PC-3 (cell line): ENCODE measurements at regions not wholly inside any gene's neighbourhood (a gene's known extent, or its start where the extent isn't known, plus 50 kb on each side); places are given as distances from the start of the nearest gene placed in this dataset.
"Not testable (repeated sequence)": the region's sequence is repeated elsewhere in the genome, so short reads cannot be mapped to it uniquely, and the experiment has no call there.

Experiments
- ATAC-seq: fragments of 200-7000 bp; cut with Tn5 transposase; 2 replicates; pipeline ENCODE4 v1.9.1; 2020; ENCODE audit warnings: mild to moderate bottlenecking, moderate library complexity
- BruUV-seq: library from RNA; stranded (reverse); fragments of 400-500 nt; replicated peaks from 2 replicates; lab custom pipeline; 2021; lab: Mats Ljungman, UMichigan
- CTCF ChIA-PET: fragments of 300-600 bp; sonication (Branson Sonifier 250); formaldehyde crosslinking; loops from one replicate; lab custom pipeline; 2022; ENCODE audit warnings: antibody characterized with exemption; lab: Charles Lee
- POLR2A ChIA-PET: fragments of 300-600 bp; sonication (Branson Sonifier 250); formaldehyde crosslinking; loops from one replicate; lab custom pipeline; 2022; ENCODE audit warnings: antibody characterized with exemption; ENCODE audit not compliant: unreplicated experiment; lab: Charles Lee
- DNase-seq: peaks from one replicate; pipeline ENCODE4 v3.0.0-alpha.2; 2015
- H2AFZ ChIP-seq: fragments of 300-600 bp; sonication (generic); 2 replicates; pipeline ENCODE4 v1.6.0; 2016; ENCODE audit warnings: antibody characterized with exemption, low read length
- H3F3A ChIP-seq: fragments of 300-600 bp; sonication (generic); one replicate; pipeline ENCODE4 v1.6.0; 2017; ENCODE audit warnings: antibody characterized with exemption, low read length, control low read depth, mild to moderate bottlenecking; ENCODE audit not compliant: unreplicated experiment
- H3K27ac ChIP-seq: fragments of 300-600 bp; sonication (generic); 2 replicates; pipeline ENCODE4 v1.5.1; 2016; ENCODE audit warnings: mild to moderate bottlenecking, low read length
- H3K27me3 ChIP-seq: fragments of 300-600 bp; sonication (generic); 2 replicates; pipeline ENCODE4 v1.6.1; 2016; ENCODE audit warnings: low read length, mixed read lengths
- H3K36me3 ChIP-seq: fragments of 300-600 bp; sonication (generic); 2 replicates; pipeline ENCODE4 v1.6.1; 2016; ENCODE audit warnings: low read depth, mixed run types, low read length, mixed read lengths
- H3K4me1 ChIP-seq: fragments of 300-600 bp; sonication (generic); 2 replicates; pipeline ENCODE4 v1.5.1; 2016; ENCODE audit warnings: low read length; ENCODE audit not compliant: insufficient read depth
- H3K4me2 ChIP-seq: fragments of 300-600 bp; sonication (generic); 2 replicates; pipeline ENCODE4 v1.6.0; 2016; ENCODE audit warnings: low read length
- H3K4me3 ChIP-seq: fragments of 300-600 bp; sonication (generic); 2 replicates; pipeline ENCODE4 v1.5.1; 2016; ENCODE audit warnings: mild to moderate bottlenecking, low read length, mixed read lengths
- H3K79me2 ChIP-seq: fragments of 300-600 bp; sonication (generic); 2 replicates; pipeline ENCODE4 v1.6.1; 2017; ENCODE audit warnings: low read length, mixed read lengths
- H3K9ac ChIP-seq: fragments of 300-600 bp; sonication (generic); 2 replicates; pipeline ENCODE4 v1.6.0; 2016; ENCODE audit warnings: mild to moderate bottlenecking, low read length
- H3K9me2 ChIP-seq: fragments of 300-600 bp; sonication (generic); replicated peaks from 2 replicates; pipeline ENCODE4 v1.6.1; 2016; ENCODE audit warnings: mixed run types, low read length, mixed read lengths
- H3K9me3 ChIP-seq: fragments of 300-600 bp; sonication (generic); 2 replicates; pipeline ENCODE4 v1.6.1; 2016; ENCODE audit warnings: low read length, mixed read lengths
- H4K20me1 ChIP-seq: fragments of 300-600 bp; sonication (generic); 2 replicates; pipeline ENCODE4 v1.6.1; 2016; ENCODE audit warnings: low read length, mixed read lengths
- EZH2 ChIP-seq: fragments of 300-600 bp; sonication (generic); IDR thresholded peaks from one replicate; pipeline ENCODE4 v1.6.1; 2017; ENCODE audit warnings: antibody characterized with exemption, mild to moderate bottlenecking, low read length; ENCODE audit not compliant: unreplicated experiment
- EZH2phosphoT487 ChIP-seq: fragments of 300-600 bp; sonication (generic); IDR thresholded peaks from 2 replicates; pipeline ENCODE4 v1.6.1; 2018; ENCODE audit warnings: mild to moderate bottlenecking, antibody characterized with exemption, low read length, borderline replicate concordance
- intact Hi-C: fragments of 100-400 bp; cut with micrococcal nuclease; formaldehyde crosslinking; loops from 2 replicates; pipeline ENCODE4 v1.9.0; 2023
- TF ChIP-seq, protein P1 (sequence below): fragments of 300-600 bp; sonication (generic); conservative IDR thresholded peaks from 2 replicates; pipeline ENCODE4 v1.5.1; 2017; ENCODE audit warnings: antibody characterized with exemption, low read depth, mild to moderate bottlenecking, low read length

DNA sequence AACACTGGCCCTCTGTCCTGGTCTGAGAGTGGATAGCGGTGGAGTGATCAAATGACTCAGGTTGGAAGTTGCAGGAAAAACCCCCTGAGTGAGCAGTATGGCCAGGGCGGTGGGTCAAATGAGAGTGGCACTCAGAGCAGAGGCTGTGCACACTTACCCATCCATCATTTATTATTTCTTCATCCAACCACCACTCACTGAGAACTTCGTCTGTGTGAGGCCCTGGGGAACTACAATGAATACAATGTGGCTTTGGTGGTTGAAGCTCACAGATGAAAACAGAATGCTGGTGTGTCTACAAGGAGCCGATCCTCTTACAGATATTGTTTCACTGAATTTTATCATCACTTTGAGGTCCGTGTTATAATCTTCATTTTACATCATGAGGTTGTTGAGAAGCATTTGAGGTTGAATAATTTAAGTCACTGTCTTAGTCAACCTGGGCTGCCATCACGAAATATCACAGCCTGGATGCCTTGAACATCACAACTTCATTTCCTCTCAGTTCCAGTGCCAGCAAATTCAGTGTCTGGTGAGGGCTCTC is 73.4 kb upstream of the ID2 start:
- Histone ChIP-seq H3K9ac (no peak overlapping the region), H3K79me2 (no peaks in the 10 kb centered on the region), H2AFZ (no peak overlapping the region), H3K4me1 (peaks cover 40% of the 10 kb centered on the region), H3K4me2 (no peak overlapping the region), H3K9me2 (no peaks in the 10 kb centered on the region), H3K4me3 (no peak overlapping the region), H3K9me3 (no peaks in the 10 kb centered on the region), H3K27ac (no peak overlapping the region), H3F3A (no peaks in the 10 kb centered on the region), H3K27me3 (no peaks in the 10 kb centered on the region), H4K20me1 (no peaks in the 10 kb centered on the region), H3K36me3 (no peaks in the 10 kb centered on the region)
- ATAC-seq (no peak), DNase-seq (no peak)
- CTCF ChIA-PET = no interaction called here
- POLR2A ChIA-PET = no interaction called here
- BruUV-seq = no TSS peak
- no peak for TF ChIP-seq EZH2phosphoT487
- no peak for TF ChIP-seq EZH2
- intact Hi-C loops = loop anchor here (10.0 kb wide), 1 partner anchor 164 kb away; no protein-coding TSS in a partner anchor

DNA sequence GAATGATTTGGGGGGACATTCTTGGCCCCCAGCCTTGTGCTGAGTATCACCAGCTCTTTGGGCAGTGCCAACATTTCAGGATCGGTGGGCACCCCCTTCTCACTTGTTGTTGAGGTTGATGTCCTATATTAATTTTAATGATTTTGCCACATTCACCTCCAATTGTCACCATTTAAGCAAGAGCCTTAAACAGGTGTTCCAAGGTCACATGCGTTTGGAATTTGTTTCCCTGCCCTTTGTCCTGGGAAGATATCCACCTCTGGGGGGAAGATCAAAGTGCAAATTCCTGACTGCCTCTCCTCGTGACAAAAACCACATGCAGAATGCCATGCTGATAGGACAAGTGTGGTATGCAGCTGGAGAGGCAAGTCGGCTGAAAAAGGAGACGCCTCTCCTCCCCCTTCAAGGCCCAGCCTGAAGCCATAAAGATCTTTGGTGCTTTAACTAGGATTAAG is 72.5 kb upstream of the ID2 start:
- ATAC-seq = no peak
- TF ChIP-seq EZH2 (no peak), EZH2phosphoT487 (no peak)
- TF ChIP-seq, protein P1, sequence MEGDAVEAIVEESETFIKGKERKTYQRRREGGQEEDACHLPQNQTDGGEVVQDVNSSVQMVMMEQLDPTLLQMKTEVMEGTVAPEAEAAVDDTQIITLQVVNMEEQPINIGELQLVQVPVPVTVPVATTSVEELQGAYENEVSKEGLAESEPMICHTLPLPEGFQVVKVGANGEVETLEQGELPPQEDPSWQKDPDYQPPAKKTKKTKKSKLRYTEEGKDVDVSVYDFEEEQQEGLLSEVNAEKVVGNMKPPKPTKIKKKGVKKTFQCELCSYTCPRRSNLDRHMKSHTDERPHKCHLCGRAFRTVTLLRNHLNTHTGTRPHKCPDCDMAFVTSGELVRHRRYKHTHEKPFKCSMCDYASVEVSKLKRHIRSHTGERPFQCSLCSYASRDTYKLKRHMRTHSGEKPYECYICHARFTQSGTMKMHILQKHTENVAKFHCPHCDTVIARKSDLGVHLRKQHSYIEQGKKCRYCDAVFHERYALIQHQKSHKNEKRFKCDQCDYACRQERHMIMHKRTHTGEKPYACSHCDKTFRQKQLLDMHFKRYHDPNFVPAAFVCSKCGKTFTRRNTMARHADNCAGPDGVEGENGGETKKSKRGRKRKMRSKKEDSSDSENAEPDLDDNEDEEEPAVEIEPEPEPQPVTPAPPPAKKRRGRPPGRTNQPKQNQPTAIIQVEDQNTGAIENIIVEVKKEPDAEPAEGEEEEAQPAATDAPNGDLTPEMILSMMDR = no peak
- no peak overlapping the region for H3K4me3 ChIP-seq
- H3K27me3 ChIP-seq = no peaks in the 10 kb centered on the region
- ChIA-PET POLR2A (no interaction called here), CTCF (no interaction called here)
- H3K9ac ChIP-seq = no peak overlapping the region
- no peaks in the 10 kb centered on the region for H3K36me3 ChIP-seq
- no peaks in the 10 kb centered on the region for H3F3A ChIP-seq
- H3K79me2 ChIP-seq = no peaks in the 10 kb centered on the region
- H3K27ac ChIP-seq = no peak overlapping the region
- H3K4me2 ChIP-seq = no peak overlapping the region
- H2AFZ ChIP-seq = no peak overlapping the region
- H3K9me3 ChIP-seq = no peaks in the 10 kb centered on the region
- no peaks in the 10 kb centered on the region for H3K9me2 ChIP-seq
- no TSS peak for BruUV-seq
- no peak for DNase-seq
- H4K20me1 ChIP-seq = no peaks in the 10 kb centered on the region
- intact Hi-C loops = loop anchor here (10.0 kb wide), 1 partner anchor 165 kb away; no protein-coding TSS in a partner anchor
- H3K4me1 ChIP-seq = peaks cover 31% of the 10 kb centered on the region

DNA sequence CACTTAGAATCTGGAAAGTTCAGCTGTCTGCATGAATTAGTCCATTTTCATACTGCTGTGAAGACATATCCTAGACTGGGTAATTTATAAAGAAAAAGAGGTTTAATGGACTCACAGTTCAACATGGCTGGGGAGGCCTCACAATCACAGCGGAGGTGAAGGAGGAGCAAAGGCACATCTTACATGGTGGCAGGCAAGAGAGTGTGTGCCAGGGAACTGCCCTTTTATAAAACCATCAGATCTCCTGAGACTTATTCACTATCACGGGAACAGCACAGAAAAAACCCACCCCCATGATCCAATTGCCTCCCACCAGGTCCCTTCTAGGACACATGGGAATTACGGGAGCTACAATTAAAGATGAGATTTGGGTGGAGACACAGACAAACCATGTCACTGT is 71.1 kb upstream of the ID2 start:
- H3K79me2 ChIP-seq, H3K9me2 ChIP-seq, H3K4me2 ChIP-seq, intact Hi-C loops, H3K27me3 ChIP-seq, H3F3A ChIP-seq, ATAC-seq, H3K27ac ChIP-seq, H3K36me3 ChIP-seq, H3K4me3 ChIP-seq, H2AFZ ChIP-seq, H4K20me1 ChIP-seq, POLR2A ChIA-PET, BruUV-seq, DNase-seq, H3K9ac ChIP-seq, H3K9me3 ChIP-seq, CTCF ChIA-PET: not testable (repeated sequence)
- peaks cover 21% of the 10 kb centered on the region for H3K4me1 ChIP-seq

DNA sequence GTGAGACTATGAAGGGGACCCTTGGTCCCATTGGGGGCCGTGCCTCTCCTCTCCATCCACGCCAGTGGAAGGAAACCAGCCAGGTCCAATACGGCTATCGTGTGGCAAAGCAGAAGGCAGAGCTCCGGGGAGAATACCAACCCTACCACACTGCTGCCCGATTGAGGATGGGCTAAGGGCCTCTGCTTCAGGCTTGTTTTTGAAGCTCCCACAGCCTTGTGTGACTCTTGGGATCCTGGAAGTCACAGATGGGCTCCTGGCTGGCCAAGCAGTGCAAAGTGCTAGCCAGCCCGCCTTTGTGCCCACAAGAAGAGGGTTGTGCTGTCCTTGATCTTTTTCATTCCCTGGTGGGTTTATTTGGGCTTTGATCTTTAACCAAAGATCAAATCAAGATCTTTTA is 70.6 kb upstream of the ID2 start:
- Histone ChIP-seq H3K9me3 (no peaks in the 10 kb centered on the region), H2AFZ (no peak overlapping the region), H4K20me1 (no peaks in the 10 kb centered on the region), H3K9ac (no peak overlapping the region), H3K4me2 (no peak overlapping the region), H3K27ac (no peak overlapping the region), H3K27me3 (no peaks in the 10 kb centered on the region), H3K4me3 (no peak overlapping the region), H3K9me2 (no peaks in the 10 kb centered on the region), H3F3A (no peaks in the 10 kb centered on the region), H3K4me1 (peaks cover 16% of the 10 kb centered on the region), H3K36me3 (no peaks in the 10 kb centered on the region), H3K79me2 (no peaks in the 10 kb centered on the region)
- ATAC-seq (no peak), DNase-seq (no peak)
- POLR2A ChIA-PET = no interaction called here
- intact Hi-C loops = no loop called here
- BruUV-seq = no TSS peak
- TF ChIP-seq, protein P1 = no peak
- TF ChIP-seq EZH2 = no peak
- TF ChIP-seq EZH2phosphoT487 = no peak
- CTCF ChIA-PET = no interaction called here
